AG09309 (cell line): ENCODE measurements at regions not wholly inside any gene's neighbourhood (a gene's known extent, or its start where the extent isn't known, plus 50 kb on each side); places are given as distances from the start of the nearest gene placed in this dataset.

Experiments used
- DNase-seq: peaks from one replicate; pipeline ENCODE4 v3.0.0-alpha.2; 2010; ENCODE audit warnings: low read depth
- H3K4me3 ChIP-seq: 2 replicates; pipeline ENCODE4 v1.5.1; 2011; ENCODE audit warnings: mild to moderate bottlenecking, low read depth, low read length, moderate library complexity; ENCODE audit not compliant: control insufficient read depth
- CTCF ChIP-seq: IDR thresholded peaks from 2 replicates; pipeline ENCODE4 v1.5.1; 2011; ENCODE audit warnings: mild to moderate bottlenecking, low read depth, low read length, inconsistent platforms; ENCODE audit not compliant: insufficient read depth, control insufficient read depth; ENCODE audit errors: missing control alignments

DNA sequence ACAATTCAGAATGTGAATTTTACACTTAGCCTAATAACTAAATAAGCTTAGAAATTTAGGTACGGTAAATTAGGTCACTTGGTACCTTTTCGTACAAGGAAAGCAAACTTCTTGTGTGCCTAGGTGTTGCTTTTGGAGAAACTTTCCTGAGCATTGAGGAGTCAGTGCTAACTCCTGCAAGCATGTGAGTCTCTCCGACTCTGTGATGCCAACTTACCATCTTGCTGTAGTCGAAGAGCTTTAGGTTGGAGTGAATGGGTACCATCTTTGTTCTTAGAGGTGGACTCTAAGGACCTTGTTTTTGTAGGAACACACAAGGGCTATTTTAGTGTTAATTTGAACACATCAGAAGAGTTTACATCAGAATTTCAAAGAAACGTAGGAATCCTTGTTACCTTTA lies 688.9 kb downstream of the USP25 start:
- no peak overlapping the region for H3K4me3 ChIP-seq
- no peak for DNase-seq
- no peak for TF ChIP-seq CTCF

DNA sequence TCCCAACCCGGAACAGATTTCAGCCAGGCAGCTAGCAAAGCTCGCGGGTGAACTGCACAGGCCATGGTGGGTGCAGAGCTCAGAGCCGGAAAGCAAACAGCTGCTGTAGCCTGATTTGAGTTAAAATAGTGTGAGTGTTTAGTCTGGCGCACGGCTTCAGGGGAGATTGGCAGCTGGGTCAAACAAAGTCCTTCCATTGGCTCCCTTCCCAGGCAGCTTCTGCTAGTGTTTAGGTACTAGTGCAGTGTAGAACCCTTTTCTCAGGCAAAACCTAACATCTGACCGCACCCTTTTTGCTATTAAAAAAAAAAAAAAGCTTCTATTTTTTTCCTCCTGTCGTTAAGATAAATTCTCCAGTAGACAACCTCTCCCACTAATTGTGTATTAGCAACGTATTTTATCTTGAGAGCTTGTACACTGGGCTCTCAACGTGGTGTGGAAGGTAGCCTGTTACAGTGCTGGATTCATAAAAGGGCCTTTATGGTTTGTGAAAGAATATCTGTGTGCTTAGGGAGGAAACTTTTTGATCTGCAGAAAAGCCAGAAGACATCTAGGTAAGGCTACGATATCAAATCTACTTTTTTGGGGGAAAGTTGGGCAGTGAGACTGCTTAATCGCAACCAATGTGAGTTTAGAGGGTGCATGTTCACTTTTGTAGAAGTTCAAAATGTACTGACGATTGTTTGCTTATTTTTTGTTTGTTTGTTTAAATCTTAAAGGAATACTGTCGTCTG lies 689.6 kb downstream of the USP25 start:
- H3K4me3 ChIP-seq, result peak overlapping the region; percentile 12; the same call in 1 of the 2 replicates
- DNase-seq, result no peak
- TF ChIP-seq CTCF, result no peak

DNA sequence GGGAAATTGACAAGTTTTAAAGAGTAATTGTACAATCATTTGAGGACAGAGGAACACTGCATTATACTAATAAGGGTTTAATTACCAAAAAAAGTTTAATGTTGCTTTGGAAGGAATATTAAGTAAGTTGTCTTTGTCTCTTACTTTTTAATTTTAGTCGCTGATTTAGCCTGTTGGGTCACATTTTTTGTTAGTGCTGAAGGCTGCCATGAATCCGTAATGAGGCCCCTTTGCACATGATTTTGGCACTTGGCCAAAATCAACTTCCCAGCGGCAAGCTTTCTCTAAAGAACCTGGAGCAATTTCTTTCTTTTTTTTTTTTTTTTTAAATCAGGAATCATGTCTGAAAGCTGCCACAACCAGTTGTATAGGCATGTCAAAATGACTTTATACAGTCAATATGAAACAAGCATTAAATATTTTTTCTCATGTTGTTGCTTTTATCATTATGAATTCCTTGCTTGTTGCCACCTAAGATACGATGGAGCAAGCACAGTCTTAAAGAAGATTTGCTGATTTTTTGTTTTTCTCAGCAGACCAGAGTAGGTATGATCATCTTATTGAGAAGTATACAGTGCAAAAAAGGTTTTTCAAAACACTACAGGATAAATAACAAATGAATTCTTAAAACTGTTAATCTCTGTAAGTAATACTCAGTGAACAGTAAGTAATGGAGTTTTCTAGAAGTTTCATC lies 690.4 kb downstream of the USP25 start:
- no peak for DNase-seq
- TF ChIP-seq CTCF, result no peak
- peak overlapping the region; percentile 14; the same call in 1 of the 2 replicates for H3K4me3 ChIP-seq

DNA sequence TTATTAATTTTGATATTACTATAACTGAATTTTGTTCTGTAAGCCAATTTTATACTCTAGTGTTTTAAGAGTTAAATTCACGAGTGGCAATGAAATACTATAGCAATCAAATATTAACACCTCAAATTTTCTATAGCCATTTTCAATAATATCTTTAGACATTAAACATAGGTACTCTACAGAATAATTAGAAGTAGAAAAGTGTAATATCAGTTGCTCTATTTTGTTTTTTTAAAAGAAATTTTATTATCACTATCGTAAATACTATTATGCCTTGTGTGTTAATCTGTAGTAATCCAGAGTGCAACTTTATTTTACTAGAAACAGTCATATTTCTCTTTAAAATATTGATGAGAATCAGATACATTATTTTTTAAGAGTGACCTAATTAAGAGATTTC lies 691.2 kb downstream of the USP25 start:
- DNase-seq, result no peak
- TF ChIP-seq CTCF, result no peak
- H3K4me3 ChIP-seq, result no peak overlapping the region

DNA sequence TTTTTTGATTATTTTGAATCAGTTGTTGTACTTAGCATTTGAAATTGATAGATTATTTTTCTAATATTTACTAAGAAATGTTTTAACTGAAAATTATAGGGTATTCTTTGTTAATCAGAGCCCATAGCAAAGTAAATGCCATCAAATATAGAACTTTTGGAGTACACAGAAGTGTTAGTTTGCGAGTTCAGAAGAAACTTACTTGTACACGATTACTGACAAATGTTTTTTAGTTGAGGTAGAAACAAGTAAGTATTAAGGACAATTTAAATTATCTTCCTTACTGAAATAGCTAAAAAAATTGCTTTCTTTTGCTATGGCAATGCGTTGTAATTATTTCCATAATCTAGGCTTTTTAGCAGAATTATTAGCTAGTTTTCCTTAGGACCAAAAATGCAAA lies 692.2 kb downstream of the USP25 start:
- TF ChIP-seq CTCF, result no peak
- no peak for DNase-seq
- no peak overlapping the region for H3K4me3 ChIP-seq

DNA sequence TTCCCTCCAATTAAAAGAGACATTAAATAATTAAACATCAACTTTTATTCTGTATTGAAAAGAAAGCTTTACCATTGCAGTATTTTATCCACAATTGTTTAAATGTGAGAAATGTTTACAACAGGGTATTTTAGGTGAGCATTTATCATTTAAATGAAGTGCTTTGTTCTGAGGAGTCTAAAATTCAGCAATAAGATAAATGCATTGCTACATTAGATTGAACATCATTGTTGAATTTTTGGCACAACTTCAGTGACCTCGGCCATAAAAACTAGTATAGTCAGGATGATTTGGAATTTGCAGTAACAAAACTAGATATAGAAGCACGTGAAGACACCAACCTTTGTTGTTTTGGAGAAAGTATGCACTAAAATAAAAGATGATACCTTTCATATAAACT lies 692.9 kb downstream of the USP25 start:
- H3K4me3 ChIP-seq, result no peak overlapping the region
- TF ChIP-seq CTCF, result no peak
- no peak for DNase-seq
